A549 (cell line): ENCODE measurements at regions not wholly inside any gene's neighbourhood (a gene's known extent, or its start where the extent isn't known, plus 50 kb on each side); places are given as distances from the start of the nearest gene placed in this dataset.

Experiments used
- ATAC-seq, 2 experiments: fragments of 200-7000 bp in 1 of 2; fragments of >200 bp in 1 of 2; cut with Nextera tagmentation in 1 of 2; cut with Tn5 transposase in 1 of 2; 3 replicates each; pipeline versions ENCODE4 v1.8.0 to v1.9.1; 2018 to 2020; ENCODE audit warnings: mild to moderate bottlenecking in 1 of 2, moderate library complexity in 1 of 2
- CTCF ChIA-PET: fragments of 300-600 bp; sonication (Branson Sonifier 250); formaldehyde crosslinking; extraction: SDS; loops from one replicate; lab custom pipeline; 2021; ENCODE audit warnings: antibody characterized with exemption, inconsistent platforms; lab: Yijun Ruan, JAX
- POLR2A ChIA-PET: fragments of 350-600 bp; formaldehyde crosslinking; extraction: SDS; loops from one replicate; lab custom pipeline; 2021; ENCODE audit warnings: antibody characterized with exemption, inconsistent platforms; lab: Yijun Ruan, JAX
- DNase-seq, 2 experiments: peaks; one replicate each; pipeline versions ENCODE4 v3.0.0 to v3.0.0-alpha.2; 2011 to 2016; ENCODE audit warnings: low read depth in 1 of 2, low spot score in 1 of 2
- FAIRE-seq: peaks from 2 replicates; lab custom pipeline; 2011; peaks lifted over from hg19 to GRCh38; lab: Jason Lieb, UNC
- H3K27ac ChIP-seq, 2 experiments: fragments of >200 bp; sonication (Bioruptor Twin); formaldehyde crosslinking; 3 replicates each; pipeline ENCODE4 v1.5.1; 2016 to 2017
- H3K4me1 ChIP-seq: fragments of >200 bp; sonication (Bioruptor Twin); formaldehyde crosslinking; 3 replicates; pipeline ENCODE4 v1.6.1; 2016
- H3K4me2 ChIP-seq: fragments of >200 bp; sonication (Bioruptor Twin); formaldehyde crosslinking; 3 replicates; pipeline ENCODE4 v1.6.1; 2016
- H3K4me3 ChIP-seq: fragments of >200 bp; sonication (Bioruptor Twin); formaldehyde crosslinking; 3 replicates; pipeline ENCODE4 v1.5.1; 2016
- H3K9me3 ChIP-seq: fragments of >200 bp; sonication (Bioruptor Twin); formaldehyde crosslinking; 3 replicates; pipeline ENCODE4 v1.6.1; 2016
- CBX8 ChIP-seq: fragments of 200-600 bp; sonication (generic); IDR thresholded peaks from 2 replicates; pipeline ENCODE4 v1.6.1; 2016
- CEBPB ChIP-seq, 2 experiments: fragments of >200 bp in 1 of 2; sonication (Bioruptor Twin) in 1 of 2; formaldehyde crosslinking in 1 of 2; IDR thresholded peaks; 2 replicates each; pipeline ENCODE4 v1.6.1; 2012 to 2016
- CHD2 ChIP-seq: fragments of 150-350 bp; IDR thresholded peaks from 2 replicates; pipeline ENCODE4 v1.6.1; 2014; ENCODE audit warnings: low read length; ENCODE audit not compliant: partially characterized antibody
- EHF ChIP-seq: fragments of 250-450 bp; sonication (Bioruptor Pico); IDR thresholded peaks from 2 replicates; pipeline ENCODE4 v1.5.0; 2020; ENCODE audit warnings: mild to moderate bottlenecking
- ESRRA ChIP-seq: fragments of 150-350 bp; IDR thresholded peaks from 2 replicates; pipeline ENCODE4 v1.6.1; 2014; ENCODE audit warnings: mild to moderate bottlenecking, low read length, borderline replicate concordance
- FOXS1 ChIP-seq: fragments of 250-450 bp; sonication (Bioruptor Pico); IDR thresholded peaks from 2 replicates; pipeline ENCODE4 v1.5.0; 2020; ENCODE audit warnings: mild to moderate bottlenecking, moderate library complexity
- HEYL ChIP-seq: fragments of 250-450 bp; sonication (Bioruptor Pico); IDR thresholded peaks from 2 replicates; pipeline ENCODE4 v1.8.0; 2021; ENCODE audit warnings: mild to moderate bottlenecking, moderate library complexity
- HOXB5 ChIP-seq: fragments of 250-450 bp; sonication (Bioruptor Pico); IDR thresholded peaks from 2 replicates; pipeline ENCODE4 v1.5.0; 2020; ENCODE audit warnings: mild to moderate bottlenecking, moderate library complexity
- JUN ChIP-seq, 2 experiments: fragments of >200 bp; sonication (Bioruptor Twin); formaldehyde crosslinking; IDR thresholded peaks; 2 replicates in 1 of 2; 3 replicates in 1 of 2; pipeline ENCODE4 v1.6.1; 2016 to 2017
- JUNB ChIP-seq: fragments of >200 bp; sonication (Bioruptor Twin); formaldehyde crosslinking; IDR thresholded peaks from 2 replicates; pipeline ENCODE4 v1.6.1; 2016
- KDM1A ChIP-seq: fragments of 200-600 bp; sonication (generic); IDR thresholded peaks from 2 replicates; pipeline ENCODE4 v1.6.1; 2016; ENCODE audit warnings: low read depth, mild to moderate bottlenecking
- KDM5A ChIP-seq: fragments of 200-600 bp; sonication (generic); IDR thresholded peaks from 2 replicates; pipeline ENCODE4 v1.6.1; 2016; ENCODE audit warnings: antibody characterized with exemption, mild to moderate bottlenecking
- MAFK ChIP-seq: fragments of 450-650 bp; IDR thresholded peaks from 2 replicates; pipeline ENCODE4 v1.6.1; 2014; ENCODE audit not compliant: partially characterized antibody
- NFE2L2 ChIP-seq: fragments of 150-350 bp; conservative IDR thresholded peaks from 2 replicates; pipeline ENCODE4 v1.6.1; 2014; ENCODE audit warnings: low read length
- PHF8 ChIP-seq: fragments of 200-600 bp; sonication (generic); IDR thresholded peaks from 2 replicates; pipeline ENCODE4 v1.6.1; 2016; ENCODE audit warnings: low read depth, mild to moderate bottlenecking, antibody characterized with exemption, moderate library complexity, borderline replicate concordance
- POLR2A ChIP-seq: IDR thresholded peaks from 2 replicates; pipeline ENCODE4 v1.6.1; 2012; ENCODE audit warnings: mild to moderate bottlenecking, low read length
- RAD21 ChIP-seq, 2 experiments: fragments of >200 bp in 1 of 2; sonication (Bioruptor Twin) in 1 of 2; formaldehyde crosslinking in 1 of 2; IDR thresholded peaks in 1 of 2; conservative IDR thresholded peaks in 1 of 2; 2 replicates in 1 of 2; 3 replicates in 1 of 2; pipeline ENCODE4 v1.6.1; 2012 to 2018; ENCODE audit warnings: inconsistent platforms in 1 of 2
- REST ChIP-seq: fragments of 200-600 bp; sonication (generic); IDR thresholded peaks from 2 replicates; pipeline ENCODE4 v1.6.1; 2016; ENCODE audit warnings: antibody characterized with exemption, mild to moderate bottlenecking, moderate library complexity
- ZC3H11A ChIP-seq: fragments of 450-650 bp; IDR thresholded peaks from 2 replicates; pipeline ENCODE4 v1.6.1; 2014; ENCODE audit warnings: antibody characterized with exemption, mild to moderate bottlenecking
- ZNF302 ChIP-seq: fragments of 250-450 bp; sonication (Bioruptor Pico); IDR thresholded peaks from 2 replicates; pipeline ENCODE4 v1.9.0; 2021; ENCODE audit warnings: inconsistent platforms, mild to moderate bottlenecking, moderate library complexity
- ZSCAN20 ChIP-seq: fragments of 250-450 bp; sonication (Bioruptor Pico); IDR thresholded peaks from 2 replicates; pipeline ENCODE4 v1.8.0; 2022; ENCODE audit warnings: mild to moderate bottlenecking, moderate library complexity
- WGBS: methylation state at CpG from one replicate; pipeline ENCODE4 v1.1.6; 2017; ENCODE audit errors: missing lambda C conversion rate; 5-methylcytosine and 5-hydroxymethylcytosine counted together
- TF ChIP-seq, protein P1 (sequence below): fragments of >200 bp; sonication (Bioruptor Twin); formaldehyde crosslinking; IDR thresholded peaks from 3 replicates; pipeline ENCODE4 v1.5.1; 2016

DNA sequence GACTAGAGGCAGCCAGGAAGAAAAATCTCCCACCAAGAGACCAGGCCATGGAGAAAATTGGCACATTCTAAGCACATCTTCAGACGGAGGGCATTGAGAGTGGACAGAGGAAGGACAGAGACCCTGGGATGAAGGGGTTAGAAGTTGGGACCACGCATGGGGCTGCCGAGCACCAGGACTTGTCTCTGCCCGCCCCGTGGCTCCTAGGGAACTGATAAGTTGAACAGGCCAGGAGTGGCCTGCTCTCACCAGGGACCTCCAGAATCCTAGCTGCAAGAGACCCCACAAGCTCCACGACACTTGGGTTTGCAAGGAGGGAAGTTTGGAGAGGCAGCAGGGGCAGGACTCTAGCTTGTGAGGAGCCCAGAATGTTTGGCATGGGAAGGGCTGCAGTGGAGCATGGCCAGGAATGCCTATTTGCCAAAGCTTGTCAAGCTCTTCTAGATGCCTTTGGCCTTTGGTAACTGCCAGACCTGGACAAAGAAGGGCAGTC lies 355.1 kb downstream of the NSUN3 start:
- ChIA-PET POLR2A (no interaction called here), CTCF (no interaction called here)
- 60% methylated on average over 6 of the region's 6 CpGs for WGBS
- FAIRE-seq (no peak), ATAC-seq (no peak), DNase-seq (no peak)
- Histone ChIP-seq H3K4me1 (peaks cover 11% of the 10 kb centered on the region; the same call in 2 of the 3 replicates), H3K27ac (no peak overlapping the region), H3K9me3 (no peaks in the 10 kb centered on the region), H3K4me3 (no peak overlapping the region), H3K4me2 (no peak overlapping the region)
- TF ChIP-seq KDM5A: no peak
- no peak for TF ChIP-seq RAD21 (conservative IDR thresholded peaks at IDR 0.05 in 1 of 2, IDR thresholded peaks at IDR 0.05 in 1 of 2)
- TF ChIP-seq HOXB5: no peak
- no peak for TF ChIP-seq REST
- TF ChIP-seq JUN (IDR thresholded peaks at IDR 0.05): no peak
- no peak for TF ChIP-seq HEYL (CRISPR knock-in tag)
- TF ChIP-seq MAFK: no peak
- TF ChIP-seq, all 56 proteins: peak for 0

DNA sequence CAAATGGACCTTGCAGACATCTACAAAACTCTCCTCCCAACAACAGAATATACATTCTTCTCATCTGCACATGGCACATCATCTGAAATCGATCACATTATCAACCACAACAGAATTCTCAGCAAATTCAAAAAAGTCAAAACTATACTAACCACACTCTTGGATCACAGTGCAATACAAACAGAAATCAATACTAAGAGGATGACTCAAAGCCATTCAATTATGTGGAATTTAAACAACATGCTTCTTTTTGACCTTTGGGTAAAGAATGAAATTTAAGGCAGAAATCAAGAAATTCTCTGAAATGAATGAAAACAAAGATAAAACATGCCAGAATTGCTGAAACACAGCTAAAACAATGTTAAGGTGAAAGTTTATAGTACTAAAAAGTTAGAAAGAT lies 358.1 kb downstream of the NSUN3 start:
- no peak for FAIRE-seq
- Histone ChIP-seq H3K9me3 (no peaks in the 10 kb centered on the region), H3K4me2 (no peak overlapping the region), H3K4me3 (no peak overlapping the region), H3K4me1 (0 out of 3 replicates have a peak, but pooled peaks cover 3% of the 10 kb centered on the region)
- no peak for DNase-seq
- no peak for ATAC-seq
- POLR2A ChIA-PET: no interaction called here
- TF ChIP-seq ESRRA (no peak), ZNF302 (CRISPR knock-in tag) (no peak), ZC3H11A (no peak), PHF8 (no peak), CEBPB (IDR thresholded peaks at IDR 0.05) (no peak), CBX8 (no peak), EHF (CRISPR knock-in tag) (no peak), CHD2 (no peak), POLR2A (no peak), KDM1A (no peak), MAFK (no peak), ZSCAN20 (CRISPR knock-in tag) (no peak), FOXS1 (no peak), JUNB (no peak), HEYL (CRISPR knock-in tag) (no peak), RAD21 (conservative IDR thresholded peaks at IDR 0.05 in 1 of 2, IDR thresholded peaks at IDR 0.05 in 1 of 2) (no peak), NFE2L2 (no peak)
- TF ChIP-seq, protein P1, sequence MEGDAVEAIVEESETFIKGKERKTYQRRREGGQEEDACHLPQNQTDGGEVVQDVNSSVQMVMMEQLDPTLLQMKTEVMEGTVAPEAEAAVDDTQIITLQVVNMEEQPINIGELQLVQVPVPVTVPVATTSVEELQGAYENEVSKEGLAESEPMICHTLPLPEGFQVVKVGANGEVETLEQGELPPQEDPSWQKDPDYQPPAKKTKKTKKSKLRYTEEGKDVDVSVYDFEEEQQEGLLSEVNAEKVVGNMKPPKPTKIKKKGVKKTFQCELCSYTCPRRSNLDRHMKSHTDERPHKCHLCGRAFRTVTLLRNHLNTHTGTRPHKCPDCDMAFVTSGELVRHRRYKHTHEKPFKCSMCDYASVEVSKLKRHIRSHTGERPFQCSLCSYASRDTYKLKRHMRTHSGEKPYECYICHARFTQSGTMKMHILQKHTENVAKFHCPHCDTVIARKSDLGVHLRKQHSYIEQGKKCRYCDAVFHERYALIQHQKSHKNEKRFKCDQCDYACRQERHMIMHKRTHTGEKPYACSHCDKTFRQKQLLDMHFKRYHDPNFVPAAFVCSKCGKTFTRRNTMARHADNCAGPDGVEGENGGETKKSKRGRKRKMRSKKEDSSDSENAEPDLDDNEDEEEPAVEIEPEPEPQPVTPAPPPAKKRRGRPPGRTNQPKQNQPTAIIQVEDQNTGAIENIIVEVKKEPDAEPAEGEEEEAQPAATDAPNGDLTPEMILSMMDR: no peak
- TF ChIP-seq, all 56 proteins: peak for 0
- CTCF ChIA-PET: no interaction called here
- H3K27ac ChIP-seq: no peak overlapping the region
- 0% methylated on average over 1 of the region's 1 CpG for WGBS
